ENCODE measurements at regions not wholly inside any gene's neighbourhood (a gene's known extent, or its start where the extent isn't known, plus 50 kb on each side); places are given as distances from the start of the nearest gene placed in this dataset.
A peak's percentile ranks its signal among the peaks of the same experiment; 100 is the strongest.
"Not testable (repeated sequence)": the region's sequence is repeated elsewhere in the genome, so short reads cannot be mapped to it uniquely, and the experiment has no call there.

- WGBS, 2 experiments (ENCODE audit: extremely low coverage in 1 of 2, insufficient coverage in 1 of 2, insufficient read length in 1 of 2, insufficient replicate concordance in 2 of 2, low coverage in 1 of 2, low lambda C conversion rate in 2 of 2, missing lambda C conversion rate in 1 of 2) = 41% methylated on average over 1 of the region's 2 CpGs; no CpG with 5 or more reads in 1 of the 2 experiments
Measured at GRCh38 chr10:55740767-55741166, 620.3 kb downstream of the ZWINT start.

More at GRCh38 chr10:55740767-55741166, 620.3 kb downstream of the ZWINT start:
- H3K23me2 ChIP-seq (ENCODE audit: low read depth, low read length); H4K5ac ChIP-seq (ENCODE audit: insufficient read length, low read depth, low read length); H3K23ac ChIP-seq (ENCODE audit: insufficient read length); H3K4me2 ChIP-seq (ENCODE audit: insufficient read depth in 1 of 2, low read depth in 2 of 2, low read length in 2 of 2); H3K14ac ChIP-seq (ENCODE audit: insufficient read length); H3K18ac ChIP-seq (ENCODE audit: extremely low read depth, low read length); DNase-seq (ENCODE audit: low read depth in 1 of 2, low spot score in 2 of 2); H2BK12ac ChIP-seq (ENCODE audit: low read depth, low read length); H4K91ac ChIP-seq (replicated peaks; ENCODE audit: insufficient read length, low read length); H4K20me1 ChIP-seq (replicated peaks in 1 of 2; ENCODE audit: control insufficient read depth in 1 of 2, insufficient read depth in 2 of 2, low read length in 2 of 2); H2BK20ac ChIP-seq (ENCODE audit: low read length); H3K4me3 ChIP-seq (ENCODE audit: extremely low read depth in 1 of 4, insufficient read depth in 2 of 4, low read depth in 3 of 4, low read length in 4 of 4); H3K9me3 ChIP-seq (ENCODE audit: insufficient read depth in 2 of 2, low read depth in 1 of 2, low read length in 1 of 2); H2BK120ac ChIP-seq (replicated peaks; ENCODE audit: low read depth, low read length); H2AFZ ChIP-seq (ENCODE audit: low read length); H3K27me3 ChIP-seq (replicated peaks in 1 of 4; ENCODE audit: control insufficient read depth in 3 of 4, extremely low read depth in 1 of 4, insufficient read depth in 3 of 4, low read length in 3 of 4); H3K27ac ChIP-seq (ENCODE audit: low read depth, low read length); H3K4me1 ChIP-seq (replicated peaks in 1 of 4; ENCODE audit: control insufficient read depth in 3 of 4, insufficient read depth in 4 of 4, low read length in 3 of 4); H3K36me3 ChIP-seq (ENCODE audit: control insufficient read depth in 2 of 4, insufficient read depth in 4 of 4, low read length in 3 of 4); POLR2A ChIA-PET (ENCODE audit: partially characterized antibody); H4K8ac ChIP-seq (ENCODE audit: extremely low read depth, insufficient read depth, low read length); H2BK15ac ChIP-seq (ENCODE audit: low read length); H3K79me2 ChIP-seq (ENCODE audit: control insufficient read depth in 1 of 2, insufficient read depth in 2 of 2, low read length in 2 of 2); H2BK5ac ChIP-seq (ENCODE audit: low read depth, low read length); H3K56ac ChIP-seq (replicated peaks; ENCODE audit: insufficient read length, low read depth, low read length); H2AK5ac ChIP-seq (ENCODE audit: low read depth, low read length); H3K4ac ChIP-seq (replicated peaks; ENCODE audit: insufficient read length, low read depth, low read length); H3K79me1 ChIP-seq (ENCODE audit: low read depth, low read length); H3K9ac ChIP-seq (replicated peaks in 1 of 4; ENCODE audit: extremely low read depth in 1 of 4, low read depth in 3 of 4, low read length in 3 of 4): not testable (repeated sequence)
- peak; percentile 71 for FAIRE-seq
- TF ChIP-seq, protein P1, sequence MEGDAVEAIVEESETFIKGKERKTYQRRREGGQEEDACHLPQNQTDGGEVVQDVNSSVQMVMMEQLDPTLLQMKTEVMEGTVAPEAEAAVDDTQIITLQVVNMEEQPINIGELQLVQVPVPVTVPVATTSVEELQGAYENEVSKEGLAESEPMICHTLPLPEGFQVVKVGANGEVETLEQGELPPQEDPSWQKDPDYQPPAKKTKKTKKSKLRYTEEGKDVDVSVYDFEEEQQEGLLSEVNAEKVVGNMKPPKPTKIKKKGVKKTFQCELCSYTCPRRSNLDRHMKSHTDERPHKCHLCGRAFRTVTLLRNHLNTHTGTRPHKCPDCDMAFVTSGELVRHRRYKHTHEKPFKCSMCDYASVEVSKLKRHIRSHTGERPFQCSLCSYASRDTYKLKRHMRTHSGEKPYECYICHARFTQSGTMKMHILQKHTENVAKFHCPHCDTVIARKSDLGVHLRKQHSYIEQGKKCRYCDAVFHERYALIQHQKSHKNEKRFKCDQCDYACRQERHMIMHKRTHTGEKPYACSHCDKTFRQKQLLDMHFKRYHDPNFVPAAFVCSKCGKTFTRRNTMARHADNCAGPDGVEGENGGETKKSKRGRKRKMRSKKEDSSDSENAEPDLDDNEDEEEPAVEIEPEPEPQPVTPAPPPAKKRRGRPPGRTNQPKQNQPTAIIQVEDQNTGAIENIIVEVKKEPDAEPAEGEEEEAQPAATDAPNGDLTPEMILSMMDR (IDR thresholded peaks at IDR 0.05; ENCODE audit: control extremely low read depth in 1 of 3, insufficient read depth in 1 of 3, low read depth in 1 of 3, low read length in 3 of 3) = peak in 1 of 3 experiments; percentile 6; a peak in 1 of 4 replicates
- TF ChIP-seq RAD21 (IDR thresholded peaks at IDR 0.05 in 1 of 2, conservative IDR thresholded peaks at IDR 0.05 in 1 of 2; ENCODE audit: low read depth in 2 of 2, low read length in 2 of 2) = peak; percentile 29 to 31; a peak in 2 of 4 replicates
- CTCF ChIA-PET (ENCODE audit: partially characterized antibody) = interaction anchor here (0.9 to 1.1 kb wide), 2 partner anchors 10 to 27 kb away, joined by 3 to 4 read pairs; no protein-coding TSS in a partner anchor

All from H1 (cell line).